H9 (cell line): ENCODE measurements at regions not wholly inside any gene's neighbourhood (a gene's known extent, or its start where the extent isn't known, plus 50 kb on each side); places are given as distances from the start of the nearest gene placed in this dataset.

ENCODE experiments used
- DNase-seq: peaks from one replicate; pipeline ENCODE4 v3.0.0-alpha.2; 2017
- H2AFZ ChIP-seq: one replicate; pipeline ENCODE4 v1.6.1; 2013; ENCODE audit warnings: mild to moderate bottlenecking, low read length, control low read depth, moderate library complexity
- H2AK5ac ChIP-seq: 2 replicates; pipeline ENCODE4 v1.6.1; 2013; ENCODE audit warnings: low read length, control low read depth, mixed read lengths; ENCODE audit not compliant: insufficient read length
- H2BK120ac ChIP-seq: one replicate; pipeline ENCODE4 v1.6.1; 2013; ENCODE audit warnings: low read depth, mild to moderate bottlenecking, low read length, control low read depth, inconsistent platforms; ENCODE audit not compliant: poor library complexity, severe bottlenecking
- H2BK12ac ChIP-seq: 2 replicates; pipeline ENCODE4 v1.6.1; 2013; ENCODE audit warnings: low read length, control low read depth, mixed read lengths, low read depth; ENCODE audit not compliant: insufficient read length
- H2BK15ac ChIP-seq: 2 replicates; pipeline ENCODE4 v1.6.1; 2013; ENCODE audit warnings: low read depth, low read length, control low read depth
- H2BK20ac ChIP-seq: one replicate; pipeline ENCODE4 v1.6.1; 2013; ENCODE audit warnings: low read depth, mild to moderate bottlenecking, low read length, control low read depth, inconsistent platforms; ENCODE audit not compliant: poor library complexity, severe bottlenecking
- H2BK5ac ChIP-seq: 2 replicates; pipeline ENCODE4 v1.6.1; 2013; ENCODE audit warnings: low read length, control low read depth, mixed read lengths; ENCODE audit not compliant: insufficient read length
- H3K14ac ChIP-seq: 2 replicates; pipeline ENCODE4 v1.6.1; 2013; ENCODE audit warnings: low read length, control low read depth; ENCODE audit not compliant: insufficient read depth
- H3K18ac ChIP-seq: 2 replicates; pipeline ENCODE4 v1.6.1; 2013; ENCODE audit warnings: low read depth, mild to moderate bottlenecking, mixed read lengths, low read length, control low read depth; ENCODE audit not compliant: insufficient read length
- H3K23ac ChIP-seq: 2 replicates; pipeline ENCODE4 v1.6.1; 2013; ENCODE audit warnings: low read length, control low read depth, mixed read lengths, low read depth; ENCODE audit not compliant: insufficient read length
- H3K23me2 ChIP-seq: 2 replicates; pipeline ENCODE4 v1.6.1; 2013; ENCODE audit warnings: low read depth, mild to moderate bottlenecking, mixed read lengths, low read length, control low read depth; ENCODE audit not compliant: insufficient read length, poor library complexity, severe bottlenecking
- H3K27ac ChIP-seq: 2 replicates; pipeline ENCODE4 v1.5.1; 2013; ENCODE audit warnings: low read length, control low read depth, mixed read lengths, low read depth; ENCODE audit not compliant: insufficient read length
- H3K27me3 ChIP-seq: 2 replicates; pipeline ENCODE4 v1.6.1; 2013; ENCODE audit warnings: low read length, control low read depth, inconsistent platforms; ENCODE audit not compliant: insufficient read depth
- H3K4ac ChIP-seq: 2 replicates; pipeline ENCODE4 v1.6.1; 2013; ENCODE audit warnings: low read depth, mild to moderate bottlenecking, control low read depth, inconsistent platforms, low read length, moderate library complexity
- H3K4me1 ChIP-seq: 2 replicates; pipeline ENCODE4 v1.6.1; 2013; ENCODE audit warnings: low read length, control low read depth, inconsistent platforms; ENCODE audit not compliant: insufficient read depth
- H3K4me2 ChIP-seq: 2 replicates; pipeline ENCODE4 v1.6.1; 2013; ENCODE audit warnings: low read length, control low read depth, mixed read lengths; ENCODE audit not compliant: insufficient read length, insufficient read depth
- H3K56ac ChIP-seq: 2 replicates; pipeline ENCODE4 v1.6.1; 2013; ENCODE audit warnings: low read depth, mild to moderate bottlenecking, mixed read lengths, low read length, control low read depth; ENCODE audit not compliant: insufficient read length
- H3K79me1 ChIP-seq: 2 replicates; pipeline ENCODE4 v1.6.1; 2013; ENCODE audit warnings: low read depth, mild to moderate bottlenecking, moderate library complexity, low read length, control low read depth, inconsistent platforms; ENCODE audit not compliant: insufficient read depth, poor library complexity, severe bottlenecking
- H3K79me2 ChIP-seq: 2 replicates; pipeline ENCODE4 v1.6.1; 2013; ENCODE audit warnings: low read length, control low read depth, inconsistent platforms; ENCODE audit not compliant: insufficient read depth
- H3K9ac ChIP-seq: 2 replicates; pipeline ENCODE4 v1.6.1; 2013; ENCODE audit warnings: low read length, control low read depth, mixed read lengths; ENCODE audit not compliant: insufficient read length; ENCODE audit errors: extremely low read depth
- H3K9me3 ChIP-seq: one replicate; pipeline ENCODE4 v1.6.1; 2013; ENCODE audit warnings: low read depth, low read length, inconsistent platforms; ENCODE audit not compliant: control insufficient read depth
- H3T11ph ChIP-seq: one replicate; pipeline ENCODE4 v1.6.1; 2013; ENCODE audit warnings: mild to moderate bottlenecking, low read length, control low read depth, inconsistent platforms
- H4K20me1 ChIP-seq: one replicate; pipeline ENCODE4 v1.6.1; 2013; ENCODE audit not compliant: control insufficient read depth, insufficient read length, insufficient read depth
- H4K5ac ChIP-seq: 2 replicates; pipeline ENCODE4 v1.6.1; 2013; ENCODE audit warnings: low read depth, mild to moderate bottlenecking, mixed read lengths, low read length, control low read depth; ENCODE audit not compliant: insufficient read length
- H4K8ac ChIP-seq: replicated peaks from 2 replicates; pipeline ENCODE4 v1.6.1; 2013; ENCODE audit warnings: low read length, control low read depth, mixed read lengths, low read depth; ENCODE audit not compliant: insufficient read length
- H4K91ac ChIP-seq: 2 replicates; pipeline ENCODE4 v1.6.1; 2013; ENCODE audit warnings: low read depth, mild to moderate bottlenecking, moderate library complexity, mixed read lengths, low read length, control low read depth; ENCODE audit not compliant: insufficient read length
- H3K27ac Mint-ChIP-seq, 3 experiments: 2 replicates in 2 of 3; 3 replicates in 1 of 3; pipeline ENCODE4 v1.8.0; 2020 to 2021; ENCODE audit warnings: mixed read lengths in 3 of 3, mild to moderate bottlenecking in 1 of 3, moderate library complexity in 1 of 3
- H3K27me3 Mint-ChIP-seq: 2 replicates; pipeline ENCODE4 v1.8.0; 2021; ENCODE audit warnings: low read depth, mild to moderate bottlenecking, moderate library complexity, mixed read lengths
- H3K36me3 Mint-ChIP-seq, 3 experiments: 2 replicates in 2 of 3; 3 replicates in 1 of 3; pipeline ENCODE4 v1.8.0; 2020 to 2021; ENCODE audit warnings: low read depth in 3 of 3, mixed read lengths in 3 of 3; ENCODE audit not compliant: insufficient read depth in 1 of 3
- H3K4me1 Mint-ChIP-seq, 2 experiments: 2 replicates each; pipeline ENCODE4 v1.8.0; 2020; ENCODE audit warnings: mixed read lengths in 2 of 2
- H3K4me3 Mint-ChIP-seq, 2 experiments: 2 replicates in 1 of 2; 3 replicates in 1 of 2; pipeline ENCODE4 v1.8.0; 2020 to 2021; ENCODE audit warnings: mild to moderate bottlenecking in 2 of 2, mixed read lengths in 2 of 2, moderate library complexity in 1 of 2
- H3K9me3 Mint-ChIP-seq, 2 experiments: 2 replicates in 1 of 2; 3 replicates in 1 of 2; pipeline ENCODE4 v1.8.0; 2020; ENCODE audit warnings: mild to moderate bottlenecking in 2 of 2, mixed read lengths in 2 of 2, moderate library complexity in 1 of 2
- WGBS: extraction: QIAGEN DNeasy Blood & Tissue Kit; methylation state at CpG from one replicate; pipeline ENCODE4 v1.1.7; 2013; ENCODE audit warnings: missing lambda C conversion rate, low lambda C conversion rate, mixed read lengths; ENCODE audit not compliant: insufficient read length; ENCODE audit errors: extremely low coverage; 5-methylcytosine and 5-hydroxymethylcytosine counted together
- TF ChIP-seq, protein P1 (sequence below): fragments of 200-600 bp; sonication (generic); conservative IDR thresholded peaks from 3 replicates; pipeline ENCODE4 v1.8.0; 2021; ENCODE audit warnings: antibody characterized with exemption, mild to moderate bottlenecking

DNA sequence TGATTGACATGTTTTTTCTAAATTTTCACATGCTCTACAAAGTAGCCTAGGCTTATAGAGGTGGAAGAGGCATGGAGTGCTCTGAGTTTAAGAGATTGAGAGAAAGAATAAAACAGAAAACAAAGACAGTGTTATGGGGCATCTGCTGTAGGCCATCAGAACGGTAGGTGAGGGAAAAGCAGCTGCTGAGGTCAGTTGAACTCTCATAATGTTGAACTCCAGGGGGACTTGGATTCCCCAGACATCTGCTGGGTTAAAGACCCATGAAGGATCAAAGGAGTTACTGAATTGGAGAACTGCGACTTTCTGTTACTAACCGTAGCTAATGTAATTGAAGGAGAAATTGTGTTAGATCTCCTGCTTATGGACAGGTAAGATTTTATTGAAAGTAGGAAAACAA lies 333.9 kb downstream of the TFAP2B start:
- Histone ChIP-seq H3K23ac (no peak overlapping the region), H4K8ac (no peak overlapping the region), H2BK120ac (no peak overlapping the region), H4K91ac (no peak overlapping the region), H3K27me3 (no peaks in the 10 kb centered on the region), H3K9me3 (no peaks in the 10 kb centered on the region), H4K5ac (no peak overlapping the region), H3K9ac (no peak overlapping the region), H3K18ac (no peak overlapping the region), H3K27ac (no peak overlapping the region), H2BK20ac (no peak overlapping the region), H3K4me2 (no peak overlapping the region), H2BK12ac (no peak overlapping the region), H2AK5ac (no peak overlapping the region), H3T11ph (no peak overlapping the region), H3K14ac (no peak overlapping the region), H3K79me1 (no peaks in the 10 kb centered on the region), H3K4ac (no peak overlapping the region), H2BK5ac (no peak overlapping the region), H2AFZ (no peak overlapping the region), H3K4me1 (no peaks in the 10 kb centered on the region), H2BK15ac (no peak overlapping the region), H3K79me2 (no peaks in the 10 kb centered on the region), H3K23me2 (no peaks in the 10 kb centered on the region), H4K20me1 (no peaks in the 10 kb centered on the region), H3K56ac (no peak overlapping the region)
- Mint-ChIP-seq H3K27me3 (peaks cover 49% of the 10 kb centered on the region), H3K36me3 (no peaks in the 10 kb centered on the region; a peak in 1 of 7 replicates), H3K27ac (no peak overlapping the region), H3K4me1 (peaks cover 10 to 12% of the 10 kb centered on the region in 2 experiments), H3K4me3 (no peak overlapping the region), H3K9me3 (no peaks in the 10 kb centered on the region; a peak in 3 of 5 replicates)
- TF ChIP-seq, protein P1, sequence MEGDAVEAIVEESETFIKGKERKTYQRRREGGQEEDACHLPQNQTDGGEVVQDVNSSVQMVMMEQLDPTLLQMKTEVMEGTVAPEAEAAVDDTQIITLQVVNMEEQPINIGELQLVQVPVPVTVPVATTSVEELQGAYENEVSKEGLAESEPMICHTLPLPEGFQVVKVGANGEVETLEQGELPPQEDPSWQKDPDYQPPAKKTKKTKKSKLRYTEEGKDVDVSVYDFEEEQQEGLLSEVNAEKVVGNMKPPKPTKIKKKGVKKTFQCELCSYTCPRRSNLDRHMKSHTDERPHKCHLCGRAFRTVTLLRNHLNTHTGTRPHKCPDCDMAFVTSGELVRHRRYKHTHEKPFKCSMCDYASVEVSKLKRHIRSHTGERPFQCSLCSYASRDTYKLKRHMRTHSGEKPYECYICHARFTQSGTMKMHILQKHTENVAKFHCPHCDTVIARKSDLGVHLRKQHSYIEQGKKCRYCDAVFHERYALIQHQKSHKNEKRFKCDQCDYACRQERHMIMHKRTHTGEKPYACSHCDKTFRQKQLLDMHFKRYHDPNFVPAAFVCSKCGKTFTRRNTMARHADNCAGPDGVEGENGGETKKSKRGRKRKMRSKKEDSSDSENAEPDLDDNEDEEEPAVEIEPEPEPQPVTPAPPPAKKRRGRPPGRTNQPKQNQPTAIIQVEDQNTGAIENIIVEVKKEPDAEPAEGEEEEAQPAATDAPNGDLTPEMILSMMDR = no peak
- no peak for DNase-seq
- no CpG with 5 or more reads among the region's 3 CpGs for WGBS
